ENCODE measurements at regions not wholly inside any gene's neighbourhood (a gene's known extent, or its start where the extent isn't known, plus 50 kb on each side); places are given as distances from the start of the nearest gene placed in this dataset.

DNA sequence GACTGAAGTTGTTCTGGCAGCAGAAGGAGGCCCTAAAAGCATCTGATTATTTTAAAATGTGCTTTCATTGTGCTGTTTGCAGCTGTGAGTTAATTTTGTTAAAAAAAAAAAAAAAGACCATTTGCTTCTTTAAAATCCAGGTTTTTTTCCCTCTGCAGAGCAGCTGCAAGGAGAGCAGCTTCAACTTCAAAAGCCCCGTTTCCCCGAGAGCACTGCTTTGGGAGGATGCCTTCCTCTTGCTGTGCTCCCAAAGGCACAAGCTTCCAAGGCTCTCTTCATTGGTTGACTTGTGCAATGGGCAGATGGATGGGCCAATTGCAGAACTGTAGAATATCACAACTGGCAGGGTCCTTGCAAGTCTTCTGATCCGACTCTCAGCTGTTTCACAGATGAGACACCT is 459.2 kb upstream of the PKN2 start:
- DNase-seq (ENCODE audit: low read depth in 4 of 4, low spot score in 2 of 4) = no peak

GRCh38 chr1:88228114-88228513 is 456.0 kb upstream of the PKN2 start:
- DNase-seq (ENCODE audit: low read depth in 4 of 4, low spot score in 2 of 4) = no peak

DNA sequence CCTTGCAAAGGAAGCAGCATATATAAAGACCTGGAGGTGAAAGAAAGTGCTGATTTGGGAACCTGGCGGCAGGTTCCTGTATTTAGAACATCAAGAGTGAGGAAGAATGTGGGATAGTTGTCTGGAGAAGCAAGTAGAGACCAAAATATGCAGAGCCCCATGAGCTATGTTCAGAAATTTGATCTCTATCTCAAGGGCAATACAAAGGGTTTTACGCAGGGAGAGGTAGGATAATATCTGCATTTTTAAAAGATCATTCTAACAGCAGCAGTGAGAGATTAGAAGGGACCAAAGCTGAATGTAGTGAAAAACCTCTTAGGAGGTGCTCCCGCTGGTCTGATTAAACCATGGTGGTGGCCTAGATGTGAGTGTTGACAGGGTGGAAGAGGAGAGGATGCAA is 453.9 kb upstream of the PKN2 start:
- no peak for DNase-seq (ENCODE audit: low read depth in 4 of 4, low spot score in 2 of 4)

- no peak for DNase-seq (ENCODE audit: low read depth in 4 of 4, low spot score in 2 of 4)
Observed at GRCh38 chr1:88237058-88237457, 447.0 kb upstream of the PKN2 start.

GRCh38 chr1:88239205-88239604 is 444.9 kb upstream of the PKN2 start:
- DNase-seq (ENCODE audit: low read depth in 4 of 4, low spot score in 2 of 4) = no peak

- no peak for DNase-seq (ENCODE audit: low read depth in 4 of 4, low spot score in 2 of 4)
Observed at GRCh38 chr1:88247666-88248065, 436.4 kb upstream of the PKN2 start.

GRCh38 chr1:88250915-88251314 is 433.2 kb upstream of the PKN2 start:
- no peak for DNase-seq (ENCODE audit: low read depth in 4 of 4, low spot score in 2 of 4)

DNA sequence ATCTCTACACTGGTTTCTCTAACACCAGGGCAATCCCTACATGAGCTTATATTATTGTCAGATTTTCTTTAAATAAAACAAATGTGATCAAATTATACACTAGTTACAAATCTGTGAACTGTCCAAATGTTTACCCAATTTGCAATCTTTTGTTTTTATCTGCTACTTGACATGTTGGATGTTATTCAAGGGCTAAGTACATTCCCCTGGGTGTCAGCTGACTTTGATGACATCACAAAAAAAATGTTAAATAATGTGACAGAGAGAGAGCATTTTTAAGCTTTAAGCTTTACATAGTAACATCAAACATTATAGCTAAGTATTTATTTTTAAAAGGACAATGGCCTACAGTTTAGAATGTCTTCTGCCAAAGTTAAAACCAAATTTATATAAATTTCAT is 431.3 kb upstream of the PKN2 start:
- no peak for DNase-seq (ENCODE audit: low read depth in 4 of 4, low spot score in 2 of 4)

- DNase-seq (ENCODE audit: low read depth in 4 of 4, low spot score in 2 of 4) = no peak
Observed at GRCh38 chr1:88265606-88266005, 418.5 kb upstream of the PKN2 start.

DNA sequence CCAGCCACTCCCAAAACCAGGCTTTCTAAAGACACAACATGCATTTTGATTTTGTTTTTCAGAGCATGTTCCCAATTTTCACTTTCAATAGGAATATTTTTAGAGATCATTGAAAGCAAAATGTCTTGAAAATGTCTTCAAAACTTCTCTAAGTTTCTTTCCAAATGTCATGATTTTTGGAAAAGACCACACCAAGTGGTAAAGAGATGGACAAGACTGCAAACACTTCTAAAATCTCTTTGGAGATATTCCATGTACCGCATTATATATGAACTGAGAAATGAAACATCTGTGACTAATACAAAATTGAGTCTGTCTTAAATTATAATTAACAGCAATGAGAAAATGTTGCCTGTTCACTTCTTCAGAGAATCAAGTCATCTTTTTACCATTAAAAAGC is 418.0 kb upstream of the PKN2 start:
- no peak for DNase-seq (ENCODE audit: low read depth in 4 of 4, low spot score in 2 of 4)

- DNase-seq (ENCODE audit: low read depth in 4 of 4, low spot score in 2 of 4) = no peak
Observed at GRCh38 chr1:88272216-88272615, 411.9 kb upstream of the PKN2 start.

- no peak for DNase-seq (ENCODE audit: low read depth in 4 of 4, low spot score in 2 of 4)
Observed at GRCh38 chr1:88274431-88274830, 409.6 kb upstream of the PKN2 start.

DNA sequence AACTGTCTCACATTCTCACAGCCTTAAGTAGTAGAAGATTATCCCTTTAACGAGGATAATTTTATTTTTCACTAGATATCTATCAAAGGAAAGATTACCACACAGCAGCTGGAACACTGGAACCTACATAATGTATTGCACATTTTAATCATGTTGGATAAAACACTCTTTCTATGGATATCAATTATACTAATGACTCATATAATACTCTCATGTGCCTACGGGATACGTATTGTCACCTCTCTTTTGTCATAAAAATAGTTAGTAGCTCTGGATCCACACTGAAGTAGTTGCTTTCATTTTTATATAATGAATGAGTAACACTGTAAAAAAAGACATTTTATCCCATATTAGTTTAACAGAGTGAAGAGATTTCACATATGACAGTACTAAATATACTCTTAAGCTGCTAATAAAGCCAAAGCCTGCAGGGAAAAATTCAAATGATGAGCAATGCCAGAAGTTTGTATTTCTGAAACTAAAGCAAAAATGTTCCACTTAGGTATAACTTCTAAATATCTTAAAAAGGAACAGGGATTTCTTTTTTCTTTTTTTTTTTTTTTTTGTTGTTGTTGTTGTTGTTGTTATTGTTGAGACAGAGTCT is 408.7 kb upstream of the PKN2 start:
- no peak for DNase-seq (ENCODE audit: low read depth in 4 of 4, low spot score in 2 of 4)

DNA sequence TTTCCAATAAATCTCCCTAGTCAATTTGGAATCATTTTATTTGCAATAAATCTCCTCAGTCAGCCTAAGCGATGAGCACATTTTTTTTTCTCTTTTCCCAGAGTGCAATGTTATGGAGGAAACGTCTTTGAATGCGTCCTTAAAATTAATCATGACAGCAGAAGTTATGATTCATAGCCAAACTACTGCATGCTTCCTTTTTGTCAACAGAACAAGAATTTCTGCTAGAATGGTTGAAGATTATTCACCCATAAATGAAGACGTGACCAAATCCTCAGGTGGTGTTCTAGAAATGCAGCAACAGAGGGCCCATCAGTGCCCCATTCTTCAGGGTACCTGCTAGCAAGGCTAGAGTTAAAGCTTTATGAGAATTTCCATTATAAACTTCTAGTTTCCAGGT is 407.9 kb upstream of the PKN2 start:
- no peak for DNase-seq (ENCODE audit: low read depth in 4 of 4, low spot score in 2 of 4)

- no peak for DNase-seq (ENCODE audit: low read depth in 4 of 4, low spot score in 2 of 4)
Observed at GRCh38 chr1:88284066-88284465, 400.0 kb upstream of the PKN2 start.

GRCh38 chr1:88284666-88285366 is 399.3 kb upstream of the PKN2 start:
- DNase-seq (ENCODE audit: low read depth in 4 of 4, low spot score in 2 of 4) = no peak

DNA sequence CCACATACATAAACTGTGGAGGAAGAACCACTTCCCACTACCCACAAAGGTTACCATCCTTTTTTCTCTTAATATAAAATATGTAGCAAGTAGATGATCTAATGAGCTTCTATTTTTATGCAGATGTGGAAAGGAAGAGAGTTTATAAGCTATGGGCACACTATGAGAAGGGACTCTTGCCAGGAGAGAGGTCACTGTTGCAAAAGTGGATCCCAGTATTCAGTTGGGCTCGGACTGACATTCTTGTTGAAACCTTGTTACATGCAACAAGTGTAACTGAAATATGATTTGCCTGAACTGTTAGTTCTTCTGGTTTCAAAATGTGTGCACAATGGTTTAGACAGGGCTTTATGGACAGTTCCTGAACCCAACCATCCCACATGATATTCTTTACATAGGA is 397.4 kb upstream of the PKN2 start:
- no peak for DNase-seq (ENCODE audit: low read depth in 4 of 4, low spot score in 2 of 4)

- no peak for DNase-seq (ENCODE audit: low read depth in 4 of 4, low spot score in 2 of 4)
Observed at GRCh38 chr1:88288571-88288970, 395.5 kb upstream of the PKN2 start.

- DNase-seq (ENCODE audit: low read depth in 4 of 4, low spot score in 2 of 4) = no peak
Observed at GRCh38 chr1:88289401-88290102, 394.5 kb upstream of the PKN2 start.

DNA sequence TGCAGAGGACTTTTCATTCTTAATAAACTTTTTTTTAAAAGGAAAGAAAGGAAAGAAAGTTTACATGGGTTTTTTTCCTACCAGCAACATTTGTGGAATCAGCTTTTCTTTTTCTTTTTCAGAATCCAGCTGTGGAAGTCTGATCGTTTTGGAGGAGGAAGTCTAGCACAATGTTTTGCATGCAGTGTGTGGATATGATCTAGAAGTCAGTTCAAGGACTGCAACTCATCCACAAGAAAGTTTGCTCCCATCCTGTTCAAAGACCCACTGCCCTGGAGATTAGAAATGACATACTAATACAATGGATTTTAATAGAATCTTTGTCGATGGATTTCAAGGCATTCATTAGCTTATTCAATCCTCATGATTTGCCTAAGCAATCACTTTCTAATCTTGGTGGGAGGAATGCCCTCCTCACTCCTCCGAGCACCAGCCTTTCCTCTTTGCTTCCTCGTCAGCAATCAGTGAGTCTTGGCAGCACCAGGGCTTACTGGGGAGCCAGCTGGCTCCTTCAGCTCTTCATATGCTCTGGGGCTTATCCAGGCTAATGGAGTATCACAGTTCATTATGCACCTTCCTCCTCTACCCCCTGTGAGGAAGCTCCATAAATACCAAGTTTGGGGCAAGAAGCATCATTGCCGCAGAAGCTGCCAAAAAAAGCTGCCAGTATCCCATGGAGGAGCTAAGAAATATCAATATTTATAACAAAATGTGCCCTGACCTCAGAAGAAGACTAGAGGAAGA is 392.3 kb upstream of the PKN2 start:
- DNase-seq (ENCODE audit: low read depth in 4 of 4, low spot score in 2 of 4) = no peak

DNA sequence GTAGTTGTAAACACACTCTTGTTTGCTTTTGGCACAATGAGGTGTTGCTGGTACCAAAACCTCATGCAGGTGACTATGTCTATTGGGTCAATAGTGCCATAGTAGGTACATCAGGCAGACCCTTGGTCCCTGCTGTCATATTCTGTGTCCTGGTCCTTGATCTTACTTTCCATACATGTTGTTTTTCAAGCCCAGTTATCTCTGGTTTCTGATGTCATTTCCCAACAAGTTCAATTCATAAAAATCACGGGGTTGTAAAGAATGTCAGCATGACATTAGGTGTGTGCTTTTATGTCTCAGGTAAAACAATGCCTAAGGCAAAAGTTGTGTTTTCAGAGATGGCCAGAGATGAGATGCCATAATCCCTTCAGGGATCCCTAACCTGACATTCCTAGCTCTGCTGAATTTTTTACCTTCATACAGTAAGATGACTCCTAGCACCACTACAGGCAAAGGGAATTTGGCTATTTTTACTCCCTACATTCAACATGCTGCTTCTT is 390.3 kb upstream of the PKN2 start:
- no peak for DNase-seq (ENCODE audit: low read depth in 4 of 4, low spot score in 2 of 4)

Measured in left renal cortex interstitium (tissue), 4 donors.